ENCODE measurements at regions not wholly inside any gene's neighbourhood (a gene's known extent, or its start where the extent isn't known, plus 50 kb on each side); places are given as distances from the start of the nearest gene placed in this dataset.

- DNase-seq (no peak), ATAC-seq (no peak)
- Histone ChIP-seq H3K36me3 (replicated peaks in 1 of 2; ENCODE audit: insufficient read depth in 1 of 2, low read depth in 2 of 2) (no peaks in the 10 kb centered on the region), H3K4me3 (no peak overlapping the region), H3K27ac (no peak overlapping the region), H3K27me3 (no peaks in the 10 kb centered on the region), H3K4me1 (no peaks in the 10 kb centered on the region), H3K9me3 (no peaks in the 10 kb centered on the region)
- 73 to 75% methylated on average over 13 to 18 of the region's 19 CpGs for WGBS, 2 donors
- intact Hi-C loops (cut with DNase I) = no loop called here
- TF ChIP-seq POLR2A (IDR thresholded peaks at IDR 0.05) (no peak), CTCF (IDR thresholded peaks at IDR 0.05) (no peak)
Observed at GRCh38 chr18:71028285-71028762, 739.5 kb downstream of the SOCS6 start.

GRCh38 chr18:71027531-71027930 lies 738.7 kb downstream of the SOCS6 start:
- no peak overlapping the region for H3K4me3 ChIP-seq
- intact Hi-C loops (cut with DNase I) = no loop called here
- no peaks in the 10 kb centered on the region for H3K9me3 ChIP-seq
- WGBS, 2 donors = 57 to 69% methylated on average over 4 of the region's 4 CpGs
- H3K27ac ChIP-seq = no peak overlapping the region
- no peak for TF ChIP-seq CTCF (IDR thresholded peaks at IDR 0.05)
- no peak for TF ChIP-seq POLR2A (IDR thresholded peaks at IDR 0.05)
- H3K36me3 ChIP-seq (replicated peaks in 1 of 2; ENCODE audit: insufficient read depth in 1 of 2, low read depth in 2 of 2) = no peaks in the 10 kb centered on the region
- no peaks in the 10 kb centered on the region for H3K4me1 ChIP-seq
- H3K27me3 ChIP-seq = no peaks in the 10 kb centered on the region
- DNase-seq (no peak), ATAC-seq (no peak)

- intact Hi-C loops (cut with DNase I) = no loop called here
- H3K36me3 ChIP-seq (replicated peaks in 1 of 2; ENCODE audit: insufficient read depth in 1 of 2, low read depth in 2 of 2) = no peaks in the 10 kb centered on the region
- H3K27me3 ChIP-seq = no peaks in the 10 kb centered on the region
- ATAC-seq (no peak), DNase-seq (no peak)
- no peak overlapping the region for H3K27ac ChIP-seq
- H3K9me3 ChIP-seq = no peaks in the 10 kb centered on the region
- 41 to 42% methylated on average over 6 of the region's 6 CpGs for WGBS, 2 donors
- no peaks in the 10 kb centered on the region for H3K4me1 ChIP-seq
- TF ChIP-seq CTCF (IDR thresholded peaks at IDR 0.05) = no peak
- no peak for TF ChIP-seq POLR2A (IDR thresholded peaks at IDR 0.05)
- H3K4me3 ChIP-seq = no peak overlapping the region
Observed at GRCh38 chr18:71025505-71026225, 736.8 kb downstream of the SOCS6 start.

- Histone ChIP-seq H3K36me3 (replicated peaks in 1 of 2; ENCODE audit: insufficient read depth in 1 of 2, low read depth in 2 of 2) (no peaks in the 10 kb centered on the region), H3K9me3 (no peaks in the 10 kb centered on the region), H3K27ac (no peak overlapping the region), H3K27me3 (no peaks in the 10 kb centered on the region), H3K4me1 (no peaks in the 10 kb centered on the region), H3K4me3 (no peak overlapping the region)
- DNase-seq (no peak), ATAC-seq (no peak)
- TF ChIP-seq POLR2A (IDR thresholded peaks at IDR 0.05) = no peak
- no peak for TF ChIP-seq CTCF (IDR thresholded peaks at IDR 0.05)
- intact Hi-C loops (cut with DNase I) = no loop called here
- WGBS, 2 donors = 64 to 73% methylated on average over 1 of the region's 1 CpG
Observed at GRCh38 chr18:71022389-71022788, 733.5 kb downstream of the SOCS6 start.

- Histone ChIP-seq H3K4me1 (no peaks in the 10 kb centered on the region), H3K27me3 (no peaks in the 10 kb centered on the region), H3K36me3 (replicated peaks in 1 of 2; ENCODE audit: insufficient read depth in 1 of 2, low read depth in 2 of 2) (no peaks in the 10 kb centered on the region), H3K4me3 (no peak overlapping the region), H3K27ac (no peak overlapping the region), H3K9me3 (no peaks in the 10 kb centered on the region)
- WGBS, 2 donors = 75 to 80% methylated on average over 2 of the region's 2 CpGs
- intact Hi-C loops (cut with DNase I) = no loop called here
- ATAC-seq = no peak
- TF ChIP-seq POLR2A (IDR thresholded peaks at IDR 0.05) = no peak
- no peak for TF ChIP-seq CTCF (IDR thresholded peaks at IDR 0.05)
- DNase-seq = no peak
Observed at GRCh38 chr18:71021030-71021362, 732.2 kb downstream of the SOCS6 start.
